H1 (cell line): ENCODE measurements at regions not wholly inside any gene's neighbourhood (a gene's known extent, or its start where the extent isn't known, plus 50 kb on each side); places are given as distances from the start of the nearest gene placed in this dataset.

Experiments used
- CTCF ChIA-PET: fragments of 300-600 bp; sonication (Branson Sonifier 250); formaldehyde crosslinking; loops from one replicate; lab custom pipeline; 2021; ENCODE audit not compliant: partially characterized antibody; lab: Charles Lee
- POLR2A ChIA-PET: fragments of 300-600 bp; sonication (Branson Sonifier 250); formaldehyde crosslinking; loops from one replicate; lab custom pipeline; 2021; ENCODE audit warnings: inconsistent platforms; ENCODE audit not compliant: partially characterized antibody; lab: Charles Lee
- DNase-seq, 2 experiments: peaks; one replicate each; pipeline versions ENCODE4 v3.0.0 to v3.0.0-alpha.2; 2010 to 2022; ENCODE audit warnings: low spot score in 2 of 2, low read depth in 1 of 2, mixed read lengths in 1 of 2
- FAIRE-seq: peaks from 2 replicates; lab custom pipeline; 2011; peaks lifted over from hg19 to GRCh38; lab: Jason Lieb, UNC
- H2AFZ ChIP-seq: 2 replicates; pipeline ENCODE4 v1.8.1; 2012; ENCODE audit warnings: low read length, inconsistent platforms
- H2AK5ac ChIP-seq: 2 replicates; pipeline ENCODE4 v1.6.1; 2013; ENCODE audit warnings: low read depth, low read length
- H2BK120ac ChIP-seq: replicated peaks from 2 replicates; pipeline ENCODE3; 2013; ENCODE audit warnings: low read depth, low read length, inconsistent platforms
- H2BK12ac ChIP-seq: 2 replicates; pipeline ENCODE4 v1.6.1; 2013; ENCODE audit warnings: low read depth, low read length
- H2BK15ac ChIP-seq: 2 replicates; pipeline ENCODE4 v1.6.1; 2013; ENCODE audit warnings: low read length
- H2BK20ac ChIP-seq: 2 replicates; pipeline ENCODE4 v1.6.1; 2013; ENCODE audit warnings: low read length
- H2BK5ac ChIP-seq: 2 replicates; pipeline ENCODE4 v1.6.1; 2013; ENCODE audit warnings: low read depth, low read length
- H3K14ac ChIP-seq: 2 replicates; pipeline ENCODE4 v1.6.1; 2013; ENCODE audit warnings: inconsistent platforms; ENCODE audit not compliant: insufficient read length
- H3K18ac ChIP-seq: 2 replicates; pipeline ENCODE4 v1.6.1; 2013; ENCODE audit warnings: low read length; ENCODE audit errors: extremely low read depth
- H3K23ac ChIP-seq: 2 replicates; pipeline ENCODE4 v1.6.1; 2013; ENCODE audit warnings: inconsistent platforms; ENCODE audit not compliant: insufficient read length
- H3K23me2 ChIP-seq: 2 replicates; pipeline ENCODE4 v1.6.1; 2013; ENCODE audit warnings: low read depth, low read length
- H3K27ac ChIP-seq: 2 replicates; pipeline ENCODE4 v1.6.1; 2011; ENCODE audit warnings: low read depth, low read length, inconsistent platforms
- H3K27me3 ChIP-seq, 4 experiments: replicated peaks in 1 of 4; 1 replicate in 1 of 4; 2 replicates in 3 of 4; pipeline versions ENCODE4 v1.6.1 to v1.8.1; 2011 to 2013; ENCODE audit warnings: low read length in 3 of 4, mild to moderate bottlenecking in 3 of 4, inconsistent platforms in 2 of 4, mixed read lengths in 2 of 4, moderate library complexity in 1 of 4; ENCODE audit not compliant: control insufficient read depth in 3 of 4, insufficient read depth in 3 of 4; ENCODE audit errors: extremely low read depth in 1 of 4
- H3K36me3 ChIP-seq, 4 experiments: 2 replicates each; pipeline versions ENCODE4 v1.6.1 to v1.8.1; 2011 to 2013; ENCODE audit warnings: mild to moderate bottlenecking in 4 of 4, low read length in 3 of 4, moderate library complexity in 2 of 4, control low read depth in 1 of 4, inconsistent platforms in 1 of 4; ENCODE audit not compliant: insufficient read depth in 4 of 4, control insufficient read depth in 2 of 4
- H3K4ac ChIP-seq: replicated peaks from 2 replicates; pipeline ENCODE3; 2013; ENCODE audit warnings: low read length, low read depth, mixed read lengths, inconsistent platforms; ENCODE audit not compliant: insufficient read length
- H3K4me1 ChIP-seq, 4 experiments: replicated peaks in 1 of 4; 1 replicate in 1 of 4; 2 replicates in 3 of 4; pipeline versions ENCODE4 v1.6.1 to v1.8.1; 2011 to 2013; ENCODE audit warnings: low read length in 3 of 4, inconsistent platforms in 2 of 4, mixed read lengths in 1 of 4; ENCODE audit not compliant: insufficient read depth in 4 of 4, control insufficient read depth in 3 of 4
- H3K4me2 ChIP-seq, 2 experiments: 2 replicates each; pipeline versions ENCODE4 v1.6.1 to v1.8.1; 2011 to 2013; ENCODE audit warnings: low read depth in 2 of 2, low read length in 2 of 2, control low read depth in 1 of 2, inconsistent platforms in 1 of 2, mild to moderate bottlenecking in 1 of 2; ENCODE audit not compliant: insufficient read depth in 1 of 2
- H3K4me3 ChIP-seq, 4 experiments: fragments of 200-600, 300-600 bp in 1 of 4; sonication (generic), shearing (Covaris generic), sonication (Bioruptor Twin) in 1 of 4; 2 replicates each; pipeline versions ENCODE4 v1.5.1 to v1.8.1; 2011 to 2016; ENCODE audit warnings: low read length in 4 of 4, low read depth in 3 of 4, control low read depth in 2 of 4, inconsistent platforms in 2 of 4, mild to moderate bottlenecking in 2 of 4, mixed read lengths in 1 of 4, moderate library complexity in 1 of 4; ENCODE audit not compliant: insufficient read depth in 2 of 4; ENCODE audit errors: extremely low read depth in 1 of 4
- H3K56ac ChIP-seq: replicated peaks from 2 replicates; pipeline ENCODE3; 2013; ENCODE audit warnings: low read depth, mild to moderate bottlenecking, mixed read lengths, low read length, inconsistent platforms; ENCODE audit not compliant: insufficient read length
- H3K79me1 ChIP-seq: 2 replicates; pipeline ENCODE4 v1.6.1; 2013; ENCODE audit warnings: low read depth, low read length, control low read depth
- H3K79me2 ChIP-seq, 2 experiments: 2 replicates each; pipeline versions ENCODE4 v1.6.1 to v1.8.1; 2012 to 2013; ENCODE audit warnings: low read length in 2 of 2, mild to moderate bottlenecking in 2 of 2, inconsistent platforms in 1 of 2; ENCODE audit not compliant: insufficient read depth in 2 of 2, control insufficient read depth in 1 of 2
- H3K9ac ChIP-seq, 4 experiments: replicated peaks in 1 of 4; 1 replicate in 1 of 4; 2 replicates in 3 of 4; pipeline versions ENCODE4 v1.6.1 to v1.8.1; 2011 to 2013; ENCODE audit warnings: low read depth in 3 of 4, low read length in 3 of 4, control low read depth in 2 of 4, mild to moderate bottlenecking in 2 of 4, moderate library complexity in 2 of 4, inconsistent platforms in 1 of 4; ENCODE audit errors: extremely low read depth in 1 of 4
- H3K9me3 ChIP-seq, 2 experiments: 2 replicates each; pipeline versions ENCODE4 v1.6.1 to v1.8.1; 2012 to 2013; ENCODE audit warnings: mild to moderate bottlenecking in 2 of 2, moderate library complexity in 2 of 2, control low read depth in 1 of 2, inconsistent platforms in 1 of 2, low read depth in 1 of 2, low read length in 1 of 2, mixed read lengths in 1 of 2; ENCODE audit not compliant: insufficient read depth in 2 of 2
- H4K20me1 ChIP-seq, 2 experiments: replicated peaks in 1 of 2; 2 replicates each; pipeline versions ENCODE3 to v1.8.1; 2011 to 2013; ENCODE audit warnings: inconsistent platforms in 2 of 2, low read length in 2 of 2, mild to moderate bottlenecking in 1 of 2; ENCODE audit not compliant: insufficient read depth in 2 of 2, control insufficient read depth in 1 of 2
- H4K5ac ChIP-seq: 2 replicates; pipeline ENCODE4 v1.6.1; 2013; ENCODE audit warnings: low read length, low read depth, mixed read lengths, inconsistent platforms; ENCODE audit not compliant: insufficient read length
- H4K8ac ChIP-seq: 2 replicates; pipeline ENCODE4 v1.8.0; 2013; ENCODE audit warnings: mild to moderate bottlenecking, moderate library complexity, low read length, inconsistent platforms; ENCODE audit not compliant: insufficient read depth; ENCODE audit errors: extremely low read depth
- H4K91ac ChIP-seq: replicated peaks from 2 replicates; pipeline ENCODE3; 2013; ENCODE audit warnings: low read length, mixed read lengths, inconsistent platforms; ENCODE audit not compliant: insufficient read length
- ATF3 ChIP-seq: IDR thresholded peaks from 2 replicates; pipeline ENCODE4 v1.6.1; 2011; ENCODE audit warnings: low read depth, mild to moderate bottlenecking, low read length; ENCODE audit not compliant: insufficient read depth
- EGR1 ChIP-seq: IDR thresholded peaks from 2 replicates; pipeline ENCODE4 v1.6.1; 2011; ENCODE audit warnings: low read depth, low read length, borderline replicate concordance
- PHF8 ChIP-seq: fragments of 200-600 bp; sonication (generic); conservative IDR thresholded peaks from 2 replicates; pipeline ENCODE4 v1.7.1; 2012; ENCODE audit warnings: low read depth, mild to moderate bottlenecking, inconsistent platforms, low read length, moderate library complexity
- WGBS, 2 experiments: shearing (Covaris generic) in 1 of 2; methylation state at CpG; one replicate each; pipeline versions ENCODE4 v1.1.6 to v1.1.7; 2013 to 2015; ENCODE audit warnings: low lambda C conversion rate in 2 of 2, mixed read lengths in 2 of 2, inconsistent platforms in 1 of 2, low coverage in 1 of 2, missing lambda C conversion rate in 1 of 2; ENCODE audit not compliant: insufficient replicate concordance in 2 of 2, insufficient coverage in 1 of 2, insufficient read length in 1 of 2; ENCODE audit errors: extremely low coverage in 1 of 2, missing lambda C conversion rate in 1 of 2; 5-methylcytosine and 5-hydroxymethylcytosine counted together

- WGBS, 2 experiments = 94% methylated on average over 4 of the region's 4 CpGs; no CpG with 5 or more reads in 1 of the 2 experiments
Observed at GRCh38 chr2:220315098-220315823, 687.8 kb downstream of the SLC4A3 start.

More at GRCh38 chr2:220315098-220315823, 687.8 kb downstream of the SLC4A3 start:
- no peak overlapping the region for H2AFZ ChIP-seq
- H3K4me3 ChIP-seq = no peak overlapping the region
- POLR2A ChIA-PET = no interaction called here
- no peak overlapping the region for H3K9ac ChIP-seq
- H4K8ac ChIP-seq = no peak overlapping the region
- no peaks in the 10 kb centered on the region for H3K79me2 ChIP-seq
- DNase-seq (no peak), FAIRE-seq (no peak)
- H2BK5ac ChIP-seq = no peak overlapping the region
- H2AK5ac ChIP-seq = no peak overlapping the region
- H2BK20ac ChIP-seq = no peak overlapping the region
- no peak overlapping the region for H2BK15ac ChIP-seq
- no peak overlapping the region for H3K4me2 ChIP-seq
- no peak overlapping the region for H3K56ac ChIP-seq
- H3K79me1 ChIP-seq = no peaks in the 10 kb centered on the region
- H3K27ac ChIP-seq = no peak overlapping the region
- no peaks in the 10 kb centered on the region for H3K36me3 ChIP-seq
- no peaks in the 10 kb centered on the region for H3K9me3 ChIP-seq
- no peaks in the 10 kb centered on the region for H4K20me1 ChIP-seq
- no peaks in the 10 kb centered on the region for H3K27me3 ChIP-seq
- CTCF ChIA-PET = interaction anchor here (0.9 kb wide), 1 partner anchor 16 kb away, joined by 3 read pairs; no protein-coding TSS in a partner anchor
- no peak for TF ChIP-seq PHF8
- no peak for TF ChIP-seq ATF3
- no peak for TF ChIP-seq EGR1
- no peak overlapping the region for H2BK120ac ChIP-seq
- no peak overlapping the region for H4K91ac ChIP-seq
- H3K18ac ChIP-seq = no peak overlapping the region
- H2BK12ac ChIP-seq = no peak overlapping the region
- H3K4me1 ChIP-seq = no peaks in the 10 kb centered on the region
- no peak overlapping the region for H3K4ac ChIP-seq
- no peak overlapping the region for H3K23ac ChIP-seq
- H3K23me2 ChIP-seq = no peaks in the 10 kb centered on the region
- H4K5ac ChIP-seq = no peak overlapping the region
- H3K14ac ChIP-seq = no peak overlapping the region
